ENCODE measurements at regions not wholly inside any gene's neighbourhood (a gene's known extent, or its start where the extent isn't known, plus 50 kb on each side); places are given as distances from the start of the nearest gene placed in this dataset.

GRCh38 chr13:31853643-31854326 lies 114.5 kb downstream of the RXFP2 start:
- in situ Hi-C loops (cut with HindIII; ENCODE audit: low sequenced_read_pairs) = no loop called here

- in situ Hi-C loops (cut with HindIII; ENCODE audit: low sequenced_read_pairs) = no loop called here
Observed at GRCh38 chr13:31859571-31859970, 120.2 kb downstream of the RXFP2 start.

- in situ Hi-C loops (cut with HindIII; ENCODE audit: low sequenced_read_pairs) = no loop called here
Observed at GRCh38 chr13:31860002-31860401, 120.7 kb downstream of the RXFP2 start.

- in situ Hi-C loops (cut with HindIII; ENCODE audit: low sequenced_read_pairs) = no loop called here
Observed at GRCh38 chr13:31862828-31863227, 123.5 kb downstream of the RXFP2 start.

GRCh38 chr13:31864307-31864706 lies 125.0 kb downstream of the RXFP2 start:
- in situ Hi-C loops (cut with HindIII; ENCODE audit: low sequenced_read_pairs) = no loop called here

GRCh38 chr13:31866099-31866498 lies 126.8 kb downstream of the RXFP2 start:
- in situ Hi-C loops (cut with HindIII; ENCODE audit: low sequenced_read_pairs) = no loop called here

GRCh38 chr13:31867709-31868108 lies 128.4 kb downstream of the RXFP2 start:
- in situ Hi-C loops (cut with HindIII; ENCODE audit: low sequenced_read_pairs) = no loop called here

GRCh38 chr13:31869582-31869981 lies 130.3 kb downstream of the RXFP2 start:
- in situ Hi-C loops (cut with HindIII; ENCODE audit: low sequenced_read_pairs) = no loop called here

- in situ Hi-C loops (cut with HindIII; ENCODE audit: low sequenced_read_pairs) = no loop called here
Observed at GRCh38 chr13:31870511-31870910, 131.2 kb downstream of the RXFP2 start.

- in situ Hi-C loops (cut with HindIII; ENCODE audit: low sequenced_read_pairs) = no loop called here
Observed at GRCh38 chr13:31873145-31873544, 133.8 kb downstream of the RXFP2 start.

GRCh38 chr13:31875134-31875533 lies 135.8 kb downstream of the RXFP2 start:
- in situ Hi-C loops (cut with HindIII; ENCODE audit: low sequenced_read_pairs) = no loop called here

GRCh38 chr13:31878052-31878451 lies 138.7 kb downstream of the RXFP2 start:
- in situ Hi-C loops (cut with HindIII; ENCODE audit: low sequenced_read_pairs) = no loop called here

- in situ Hi-C loops (cut with HindIII; ENCODE audit: low sequenced_read_pairs) = no loop called here
Observed at GRCh38 chr13:31878495-31878894, 139.2 kb downstream of the RXFP2 start.

- in situ Hi-C loops (cut with HindIII; ENCODE audit: low sequenced_read_pairs) = no loop called here
Observed at GRCh38 chr13:31878955-31879354, 139.6 kb downstream of the RXFP2 start.

GRCh38 chr13:31880851-31881494 lies 141.6 kb downstream of the RXFP2 start:
- in situ Hi-C loops (cut with HindIII; ENCODE audit: low sequenced_read_pairs) = no loop called here

GRCh38 chr13:31881495-31881882 lies 142.2 kb downstream of the RXFP2 start:
- in situ Hi-C loops (cut with HindIII; ENCODE audit: low sequenced_read_pairs) = no loop called here

- in situ Hi-C loops (cut with HindIII; ENCODE audit: low sequenced_read_pairs) = no loop called here
Observed at GRCh38 chr13:31882794-31883193, 143.5 kb downstream of the RXFP2 start.

GRCh38 chr13:31884556-31884955 lies 145.2 kb downstream of the RXFP2 start:
- in situ Hi-C loops (cut with HindIII; ENCODE audit: low sequenced_read_pairs) = no loop called here

GRCh38 chr13:31885994-31886393 lies 145.6 kb upstream of the FRY start:
- in situ Hi-C loops (cut with HindIII; ENCODE audit: low sequenced_read_pairs) = no loop called here

GRCh38 chr13:31887286-31887685 lies 144.3 kb upstream of the FRY start:
- in situ Hi-C loops (cut with HindIII; ENCODE audit: low sequenced_read_pairs) = no loop called here

- in situ Hi-C loops (cut with HindIII; ENCODE audit: low sequenced_read_pairs) = no loop called here
Observed at GRCh38 chr13:31890946-31891345, 140.6 kb upstream of the FRY start.

- in situ Hi-C loops (cut with HindIII; ENCODE audit: low sequenced_read_pairs) = no loop called here
Observed at GRCh38 chr13:31891472-31891871, 140.1 kb upstream of the FRY start.

- in situ Hi-C loops (cut with HindIII; ENCODE audit: low sequenced_read_pairs) = no loop called here
Observed at GRCh38 chr13:31894931-31895330, 136.6 kb upstream of the FRY start.
